DMS53 treated with DMSO at 0.1 percent for 48 hours (cell line): ENCODE measurements at regions not wholly inside any gene's neighbourhood (a gene's known extent, or its start where the extent isn't known, plus 50 kb on each side); places are given as distances from the start of the nearest gene placed in this dataset.
"Not testable (repeated sequence)": the region's sequence is repeated elsewhere in the genome, so short reads cannot be mapped to it uniquely, and the experiment has no call there.

Source experiments
- DNase-seq: peaks from one replicate; lab custom pipeline; 2025; ENCODE audit not compliant: unreplicated experiment; lab: John Stamatoyannopoulos, UW

DNA sequence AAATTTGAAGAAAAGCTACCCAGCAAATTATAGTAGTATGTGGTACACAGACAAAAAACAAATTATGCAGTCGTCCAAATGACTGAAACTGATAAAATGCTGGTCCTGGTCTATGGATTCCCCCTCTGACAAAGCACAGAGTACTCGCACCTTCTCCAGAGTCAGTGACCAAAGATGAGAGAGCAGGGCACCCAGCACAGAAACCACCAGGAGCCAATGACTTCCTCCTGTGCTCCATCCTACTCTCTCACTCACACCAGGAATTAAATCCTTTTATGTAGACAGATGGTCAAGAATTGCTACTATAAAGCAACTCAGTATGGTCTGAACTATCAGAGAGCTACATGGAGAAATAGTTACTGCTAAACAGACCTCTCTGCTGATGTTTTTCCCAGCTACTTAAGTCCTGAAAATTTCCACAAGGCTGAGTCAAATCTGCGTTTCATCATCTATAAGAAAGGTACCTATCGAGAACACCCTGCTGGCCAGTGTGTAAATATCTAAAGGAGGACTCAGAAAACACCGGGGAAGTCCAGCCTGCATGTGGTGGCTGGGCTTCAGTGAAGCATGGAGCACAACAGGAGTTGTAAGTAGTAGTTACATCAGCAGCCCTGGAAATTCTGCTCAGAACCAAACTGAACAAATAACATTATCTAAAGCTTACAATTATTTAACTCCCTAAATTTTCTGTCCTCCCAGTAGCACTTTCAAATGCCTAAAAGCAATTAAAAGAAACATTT is 84.5 kb upstream of the FBXO28 start:
- DNase-seq: peak; percentile 15

DNA sequence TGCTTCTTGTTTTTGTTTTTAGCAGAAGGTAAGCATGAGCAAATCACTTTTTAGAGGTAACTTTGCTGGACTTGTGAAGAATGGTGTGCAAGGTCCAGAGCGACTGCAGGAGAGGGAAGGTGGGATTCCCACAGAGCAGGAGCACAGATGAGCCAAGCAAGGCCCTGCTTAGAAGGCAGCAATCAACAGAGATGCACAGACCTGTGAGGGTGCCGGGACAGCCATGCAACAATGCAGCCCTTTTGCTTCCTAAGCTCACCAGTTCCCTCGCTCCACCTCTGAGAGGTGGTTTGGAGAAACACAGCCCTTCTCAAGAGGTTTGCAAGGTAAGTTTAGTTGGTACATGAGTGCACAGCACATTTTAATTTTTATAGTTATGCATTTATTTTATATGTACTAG is 85.1 kb upstream of the FBXO28 start:
- DNase-seq: not testable (repeated sequence)

DNA sequence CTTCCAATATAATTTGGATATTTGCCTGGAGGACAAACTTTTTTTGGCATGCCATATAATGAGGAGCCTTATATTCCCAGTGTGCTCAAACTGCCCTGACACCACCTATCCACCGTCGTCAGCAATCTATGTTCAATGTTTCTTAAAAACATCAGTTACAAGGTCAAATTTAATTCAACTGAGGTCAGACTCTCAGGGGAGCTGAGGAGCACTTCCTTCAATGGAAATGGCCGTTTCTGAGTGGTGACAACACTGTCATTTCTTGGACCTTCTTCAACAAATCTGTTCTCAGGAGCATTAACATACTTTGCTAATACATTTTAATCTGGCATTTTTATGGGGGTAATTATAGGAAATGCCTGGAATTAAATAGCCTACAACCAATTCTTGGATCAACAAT is 90.8 kb upstream of the FBXO28 start:
- DNase-seq: not testable (repeated sequence)

DNA sequence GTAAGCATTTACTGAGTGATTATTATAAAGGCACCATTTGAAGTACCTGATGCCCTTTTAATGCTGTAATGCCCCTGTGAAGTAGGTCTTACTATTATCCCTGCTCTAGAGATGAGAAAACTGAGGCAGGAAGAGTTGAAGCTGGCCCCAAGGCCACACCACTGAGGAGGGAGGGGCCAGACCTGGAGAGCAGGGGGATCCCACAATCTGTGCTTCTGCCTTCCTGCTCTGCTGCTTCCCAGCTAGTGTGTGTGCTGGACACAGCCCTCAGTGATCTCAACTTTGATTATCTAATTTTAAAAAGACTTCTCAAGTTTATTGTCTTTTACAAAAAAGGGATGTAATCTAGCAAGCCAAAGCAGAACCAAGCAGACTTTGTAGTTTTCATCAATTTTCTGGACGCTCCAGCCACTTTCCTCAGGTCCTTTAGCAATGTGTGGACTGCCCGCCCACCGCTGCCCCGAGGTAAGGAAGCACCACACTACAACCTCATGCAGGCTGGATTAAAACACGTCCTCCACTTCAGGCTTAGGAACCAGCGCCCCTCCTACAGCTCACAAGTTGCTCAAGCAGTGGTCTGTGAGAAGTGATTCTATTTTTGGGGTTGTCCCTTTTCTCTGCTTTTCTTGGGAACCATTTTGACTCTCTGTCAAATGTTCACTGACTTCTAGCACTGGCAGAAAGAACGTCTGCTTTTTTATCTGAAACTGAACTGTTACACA is 91.5 kb upstream of the FBXO28 start:
- not testable (repeated sequence) for DNase-seq

DNA sequence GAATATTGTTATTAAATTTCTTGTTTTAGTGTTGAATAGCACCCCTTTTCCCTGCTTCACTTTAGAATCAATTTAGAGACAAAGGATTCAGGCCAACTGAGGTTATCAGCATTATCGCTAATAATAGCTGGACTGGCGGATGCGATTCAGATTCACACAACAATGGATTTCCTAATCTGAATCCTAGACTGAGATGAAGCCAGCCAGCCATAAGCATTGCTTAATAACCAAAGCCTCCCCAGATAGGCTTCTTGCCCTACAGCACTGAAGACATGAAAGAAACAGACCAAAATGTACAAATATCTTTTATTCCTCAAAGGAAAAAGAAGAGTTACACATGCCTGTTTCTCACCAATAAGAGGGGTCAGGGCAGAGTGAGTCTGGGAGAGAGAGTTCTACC is 94.0 kb upstream of the FBXO28 start:
- not testable (repeated sequence) for DNase-seq

DNA sequence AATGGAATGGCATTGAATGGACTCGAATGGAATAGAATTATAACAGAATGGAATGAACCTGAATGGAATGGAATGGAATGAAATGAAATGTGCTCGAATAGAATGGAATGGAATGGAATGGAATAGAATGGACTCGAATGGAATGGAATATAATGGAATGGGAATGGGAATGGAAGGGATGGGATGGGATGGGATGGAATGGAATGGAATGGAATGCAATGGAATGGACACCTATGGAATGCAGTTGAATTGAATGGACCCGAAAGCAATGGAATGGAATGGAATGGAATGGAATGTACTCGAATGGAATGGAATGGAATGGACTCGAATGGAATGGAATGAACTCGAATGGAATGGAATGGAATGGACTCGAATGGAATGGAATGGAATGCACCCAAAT is 98.1 kb upstream of the FBXO28 start:
- DNase-seq: not testable (repeated sequence)

DNA sequence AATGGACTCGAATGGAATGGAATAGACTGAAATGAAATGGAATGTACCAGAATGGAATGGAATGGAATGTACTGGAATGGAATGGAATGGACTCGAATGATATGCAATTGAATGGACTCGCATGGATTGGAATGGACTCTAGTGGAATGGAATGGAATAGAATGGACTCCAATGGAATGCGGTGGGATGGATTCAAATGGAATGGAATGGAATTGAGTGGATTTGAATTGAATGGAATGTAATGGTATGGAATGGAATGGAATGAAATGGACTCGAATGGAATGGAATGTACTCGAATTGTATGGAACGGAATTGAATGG is 99.6 kb upstream of the FBXO28 start:
- DNase-seq: no peak

DNA sequence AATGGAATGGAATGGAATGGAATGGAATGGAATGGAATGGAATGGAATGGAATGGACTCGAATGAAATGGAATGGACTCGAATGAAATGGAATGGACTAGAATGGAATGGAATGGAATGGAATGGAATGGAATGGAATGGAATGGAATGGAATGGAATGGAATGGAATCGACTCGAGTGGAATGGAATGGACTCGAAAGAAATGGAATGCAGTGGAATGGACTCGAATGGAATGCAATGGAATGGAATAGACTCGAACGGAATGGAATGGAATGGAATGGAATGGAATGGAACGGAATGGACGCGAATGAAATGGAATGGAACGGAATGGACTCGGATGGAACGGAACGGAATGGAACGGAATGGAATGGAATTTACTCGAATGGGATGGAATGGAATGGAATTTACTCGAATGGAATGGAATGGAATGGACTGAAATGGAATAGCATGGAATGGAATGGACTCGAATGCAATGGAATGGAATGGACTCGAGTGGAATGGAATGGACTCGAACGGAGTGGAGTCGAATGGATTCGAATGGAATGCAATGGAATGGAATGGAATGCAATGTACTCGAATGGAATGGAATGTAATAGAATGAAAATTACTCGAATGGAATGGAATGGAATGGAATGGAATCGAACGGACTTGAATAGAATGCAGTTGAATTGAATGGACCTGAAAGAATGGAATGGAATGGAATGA is 100.1 kb upstream of the FBXO28 start:
- DNase-seq: not testable (repeated sequence)

DNA sequence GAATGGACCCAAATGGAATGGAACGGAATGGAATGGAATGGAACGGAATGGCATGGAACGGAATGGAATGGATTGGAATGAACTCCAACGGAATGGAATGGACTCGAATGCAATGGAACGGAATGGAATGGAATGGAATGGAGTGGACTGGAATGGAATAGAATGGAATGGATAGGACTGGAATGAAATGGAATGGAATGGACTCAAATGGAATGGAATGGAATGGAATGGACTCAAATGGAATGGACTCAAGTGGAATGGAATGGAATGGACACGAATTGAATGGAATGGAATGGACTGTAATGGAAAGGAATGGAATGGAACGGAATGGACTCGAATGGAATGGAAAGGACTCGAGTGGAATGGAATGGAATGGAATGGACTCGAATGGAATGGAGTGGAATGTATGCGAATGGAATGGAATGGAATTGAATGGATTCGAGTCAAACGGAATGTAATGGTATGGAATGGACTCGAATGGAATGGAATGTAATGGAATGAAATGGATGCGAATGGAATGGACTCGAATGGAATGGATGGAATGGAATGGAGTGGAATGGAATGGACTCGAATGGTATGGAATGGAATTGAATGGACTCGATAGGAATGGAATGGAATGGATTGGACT is 101.0 kb upstream of the FBXO28 start:
- DNase-seq: not testable (repeated sequence)

DNA sequence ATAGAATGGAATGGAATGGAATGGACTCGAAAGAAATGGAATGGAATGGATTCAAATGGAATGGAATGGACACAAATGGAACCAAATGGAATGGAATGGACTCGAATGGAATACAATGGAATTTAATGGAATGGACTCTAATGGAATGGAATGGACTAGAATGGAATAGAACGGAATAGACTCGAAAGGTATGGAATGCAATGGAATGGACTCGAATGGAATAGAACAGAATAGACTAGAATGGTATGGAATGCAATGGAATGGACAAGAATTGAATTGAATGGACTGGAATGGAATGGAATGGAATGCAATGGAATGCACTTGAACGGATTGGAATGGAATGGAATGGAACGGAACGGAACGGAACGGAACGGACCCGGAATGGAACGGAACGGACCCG is 101.7 kb upstream of the FBXO28 start:
- not testable (repeated sequence) for DNase-seq

DNA sequence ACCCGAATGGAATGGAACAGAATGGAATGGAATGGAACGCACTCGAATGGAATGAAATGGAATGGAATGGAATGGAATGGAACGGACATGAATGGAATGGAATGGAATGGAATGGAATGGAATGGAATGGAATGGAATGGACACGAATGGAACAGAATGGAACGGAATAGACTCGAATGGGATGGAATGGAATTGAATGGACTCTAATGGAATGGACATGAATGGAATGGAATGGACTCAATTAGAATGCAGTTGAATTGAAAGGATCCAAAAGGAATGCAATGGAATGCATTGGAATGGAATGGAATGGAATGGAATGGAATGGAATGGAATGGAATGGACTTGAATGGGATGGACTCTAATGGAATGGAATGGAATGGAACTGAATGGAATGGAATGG is 102.2 kb upstream of the FBXO28 start:
- not testable (repeated sequence) for DNase-seq

DNA sequence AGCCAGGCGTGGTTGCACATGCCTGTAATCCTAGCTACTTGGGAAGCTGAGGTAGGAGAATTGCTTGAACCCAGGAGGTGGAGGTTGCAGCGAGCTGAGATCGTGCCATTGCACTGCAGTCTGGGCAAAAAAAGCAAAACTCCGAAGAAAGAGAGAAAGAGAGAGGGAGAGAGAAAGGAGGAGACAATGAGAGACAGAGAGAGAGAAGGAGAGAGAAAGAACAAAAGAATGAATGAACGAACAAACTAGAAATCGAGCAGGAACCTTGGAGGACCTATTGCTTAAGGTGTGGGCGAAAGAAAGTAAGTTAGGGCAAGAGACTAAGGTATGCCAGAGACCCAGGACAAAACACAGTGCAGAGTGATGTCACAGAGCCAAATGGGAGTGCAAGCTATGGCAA is 102.8 kb upstream of the FBXO28 start:
- DNase-seq: not testable (repeated sequence)

DNA sequence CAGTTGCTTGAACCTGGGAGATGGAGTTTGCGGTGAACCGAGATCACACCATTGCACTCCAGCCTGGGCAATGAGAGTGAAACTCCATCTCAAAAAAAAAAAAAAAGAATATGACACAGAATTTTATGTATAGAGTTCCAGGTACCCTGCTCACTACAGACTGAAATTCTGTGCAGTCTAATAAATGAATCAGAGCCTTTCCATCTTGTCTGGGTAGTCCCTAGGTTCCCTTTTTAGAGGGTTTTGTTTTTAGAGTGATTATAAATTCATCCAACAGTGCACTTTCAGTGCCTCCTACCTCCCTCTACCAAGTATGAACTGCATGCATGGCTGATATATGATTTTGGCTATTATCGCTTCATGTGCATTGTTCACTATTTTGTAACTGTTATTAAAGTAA is 107.9 kb upstream of the FBXO28 start:
- not testable (repeated sequence) for DNase-seq

DNA sequence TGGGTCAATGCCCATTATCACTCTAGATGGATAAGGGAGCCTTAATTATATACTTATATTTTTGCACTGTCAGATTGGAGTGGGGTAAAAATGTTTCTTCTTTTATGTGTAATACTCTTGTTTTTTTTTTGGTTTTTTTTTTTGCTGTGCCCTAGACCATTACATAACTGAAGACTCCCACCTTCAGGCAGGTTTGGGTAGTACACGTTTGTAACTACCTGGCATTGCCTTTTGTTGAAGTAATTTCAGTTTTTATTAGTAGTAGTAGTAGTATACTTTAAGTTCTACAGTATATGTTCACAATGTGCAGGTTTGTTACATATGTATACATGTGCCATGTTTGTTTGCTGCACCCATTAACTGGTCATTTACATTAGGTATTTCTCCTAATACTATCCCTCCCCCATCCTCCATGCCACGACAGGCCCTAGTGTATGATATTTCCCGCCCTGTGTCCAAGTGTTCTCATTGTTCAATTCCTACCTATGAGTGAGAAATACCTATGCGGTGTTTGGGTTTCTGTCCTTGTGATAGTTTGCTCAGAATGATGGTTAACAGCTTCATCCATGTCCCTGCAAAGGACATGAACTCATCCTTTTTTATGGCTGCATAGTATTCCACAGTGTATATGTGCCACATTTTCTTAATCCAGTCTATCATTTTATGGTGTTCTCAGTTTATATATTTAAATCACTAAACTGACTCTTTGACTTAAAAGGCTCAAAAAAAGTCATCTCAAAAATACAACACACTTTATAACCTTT is 109.2 kb upstream of the FBXO28 start:
- peak; percentile 1 for DNase-seq

DNA sequence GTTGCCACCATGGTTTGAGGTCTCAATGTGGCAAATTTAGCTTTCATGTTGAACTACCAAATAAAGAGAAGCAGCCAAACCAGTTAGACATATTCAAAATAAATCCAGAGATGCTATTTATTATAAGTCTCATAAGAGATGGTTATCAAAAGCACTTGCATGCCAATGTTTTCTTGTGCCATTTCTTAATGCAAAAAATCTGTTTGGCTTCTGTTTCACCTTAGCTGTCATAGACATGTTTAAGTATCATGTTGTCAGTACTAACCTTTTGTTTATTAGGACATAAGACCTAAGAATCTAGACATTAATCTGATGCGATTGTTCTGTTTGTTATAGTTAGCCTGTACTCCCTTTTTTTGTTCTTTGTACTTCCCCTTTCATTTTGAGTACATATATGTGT is 110.0 kb upstream of the FBXO28 start:
- DNase-seq: not testable (repeated sequence)

DNA sequence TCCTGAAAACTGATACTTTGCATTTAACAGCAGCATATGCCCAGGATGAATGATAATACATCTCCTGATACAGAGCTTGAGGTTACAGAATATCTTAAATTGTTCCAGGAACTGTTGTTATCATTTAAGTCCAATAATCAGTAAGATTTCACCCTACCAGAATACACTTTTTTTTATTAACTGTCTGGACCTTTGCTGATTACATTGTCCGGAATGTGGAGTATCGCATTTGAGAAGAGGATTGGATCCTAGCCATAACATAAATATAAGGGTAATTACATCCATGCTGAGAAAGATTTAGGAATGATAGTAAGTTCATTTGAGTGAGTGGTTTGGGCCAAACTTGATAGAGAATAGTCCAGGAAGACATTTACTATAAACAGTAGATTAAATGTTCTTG is 112.2 kb upstream of the FBXO28 start:
- DNase-seq: not testable (repeated sequence)

DNA sequence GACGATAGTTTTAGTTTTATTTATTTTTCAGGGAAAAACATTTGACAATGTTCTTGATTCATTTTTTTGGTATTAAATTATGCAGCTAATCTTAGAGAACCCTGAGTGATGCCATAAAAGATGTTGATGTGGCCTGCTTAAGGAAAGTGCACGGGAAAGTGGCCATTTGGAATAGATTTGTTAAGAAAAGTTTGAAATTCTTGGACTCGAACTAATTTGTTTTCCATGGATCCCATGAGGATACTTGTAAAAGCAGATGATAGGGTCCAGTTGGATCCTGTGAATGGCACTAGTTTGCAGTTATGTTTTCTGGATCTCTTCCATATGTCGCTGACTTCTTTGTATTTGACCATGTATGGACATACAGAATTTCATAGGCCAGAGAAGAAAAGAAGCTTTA is 114.2 kb upstream of the FBXO28 start:
- not testable (repeated sequence) for DNase-seq

DNA sequence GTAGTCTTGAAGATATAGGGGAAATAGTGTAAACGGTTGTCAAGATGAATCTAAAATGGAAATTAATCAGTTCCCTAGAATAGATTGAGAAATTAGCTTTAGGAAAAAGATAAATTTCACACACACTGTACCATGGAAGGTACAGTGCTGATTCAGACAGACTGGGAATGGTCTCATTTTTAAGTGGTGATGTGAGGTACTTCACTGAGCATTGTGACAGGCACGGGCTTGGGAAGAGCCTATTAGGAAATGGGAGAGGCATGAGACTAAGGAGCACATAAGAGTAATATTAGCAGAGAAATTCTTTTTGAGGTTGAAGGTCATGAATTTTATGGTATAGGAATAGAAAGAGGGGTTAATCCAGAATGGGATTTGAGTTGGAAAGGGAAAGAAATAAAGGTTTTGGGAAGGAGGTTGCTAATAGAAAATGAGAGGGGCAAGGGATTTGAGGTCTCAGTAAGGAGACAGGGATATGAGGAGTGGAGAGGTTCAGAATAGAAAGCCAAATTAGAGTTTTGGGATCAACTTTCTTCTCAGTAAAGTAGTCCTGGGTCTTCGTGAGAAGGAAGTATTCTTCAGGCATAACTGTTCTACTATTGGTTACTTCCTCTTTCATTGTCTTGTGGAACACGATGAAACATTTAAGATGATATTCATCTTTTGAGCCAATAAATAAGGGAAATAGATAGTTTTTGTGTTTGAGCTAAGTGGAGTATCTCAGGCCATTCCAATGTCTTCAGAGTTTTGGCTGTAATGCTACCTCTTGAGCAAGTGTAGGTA is 115.0 kb upstream of the FBXO28 start:
- not testable (repeated sequence) for DNase-seq

DNA sequence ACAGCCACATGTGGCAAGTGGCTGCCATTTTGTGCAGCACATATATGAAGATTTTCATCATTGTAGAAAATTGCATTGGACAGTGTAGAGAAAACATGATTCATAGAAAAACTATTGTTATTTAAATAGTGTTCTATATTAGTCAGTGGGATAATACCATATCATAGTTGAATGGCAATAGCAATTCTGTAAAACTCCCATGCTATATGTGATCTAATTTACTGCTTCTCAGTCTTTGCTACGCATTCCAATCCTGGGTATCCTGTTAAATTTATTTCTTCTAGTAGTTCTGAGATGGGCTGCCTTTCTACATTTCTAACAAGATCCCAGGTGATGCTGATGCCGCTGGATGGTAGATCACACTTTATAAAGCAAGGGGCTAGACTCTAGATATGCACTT is 117.5 kb upstream of the FBXO28 start:
- not testable (repeated sequence) for DNase-seq
